ENCODE measurements at regions not wholly inside any gene's neighbourhood (a gene's known extent, or its start where the extent isn't known, plus 50 kb on each side); places are given as distances from the start of the nearest gene placed in this dataset.

GRCh38 chr4:141350122-141350905 lies 129.6 kb downstream of the ZNF330 start:
- TF ChIP-seq CTCF (IDR thresholded peaks at IDR 0.05) (no peak), POLR2A (IDR thresholded peaks at IDR 0.05) (no peak)

All from body of pancreas (tissue), 4 donors.